Osteoblast (primary cell): ENCODE measurements at regions not wholly inside any gene's neighbourhood (a gene's known extent, or its start where the extent isn't known, plus 50 kb on each side); places are given as distances from the start of the nearest gene placed in this dataset.

ENCODE experiments used
- DNase-seq: peaks from one replicate; pipeline ENCODE4 v3.0.0; 2011; ENCODE audit warnings: low spot score, mixed read lengths; ENCODE audit not compliant: insufficient read length; ENCODE audit errors: missing footprints
- H2AFZ ChIP-seq: 2 replicates; pipeline ENCODE4 v1.6.0; 2011; ENCODE audit warnings: mild to moderate bottlenecking, low read length
- H3K27ac ChIP-seq: 2 replicates; pipeline ENCODE4 v1.5.1; 2011; ENCODE audit warnings: mild to moderate bottlenecking, low read depth, low read length, moderate library complexity
- H3K27me3 ChIP-seq: 2 replicates; pipeline ENCODE4 v1.6.0; 2012; ENCODE audit warnings: mild to moderate bottlenecking, control low read depth, inconsistent platforms, low read length, moderate library complexity; ENCODE audit not compliant: insufficient read depth
- H3K36me3 ChIP-seq: 2 replicates; pipeline ENCODE4 v1.5.1; 2011; ENCODE audit warnings: mild to moderate bottlenecking, low read length, control low read depth, moderate library complexity; ENCODE audit not compliant: insufficient read depth
- H3K4me1 ChIP-seq: 2 replicates; pipeline ENCODE4 v1.5.1; 2011; ENCODE audit warnings: mild to moderate bottlenecking, low read length, control low read depth, moderate library complexity; ENCODE audit not compliant: insufficient read depth
- H3K4me2 ChIP-seq: 2 replicates; pipeline ENCODE4 v1.6.0; 2011; ENCODE audit warnings: mild to moderate bottlenecking, low read length; ENCODE audit not compliant: insufficient read depth
- H3K4me3 ChIP-seq: fragments of 200-600 bp; sonication (generic); 3 replicates; pipeline ENCODE4 v1.5.1; 2012; ENCODE audit warnings: mild to moderate bottlenecking, low read length, inconsistent platforms; ENCODE audit not compliant: insufficient read depth
- H3K79me2 ChIP-seq: 2 replicates; pipeline ENCODE4 v1.6.0; 2012; ENCODE audit warnings: mild to moderate bottlenecking, low read length, control low read depth, inconsistent platforms; ENCODE audit not compliant: insufficient read depth
- H3K9me3 ChIP-seq: 2 replicates; pipeline ENCODE4 v1.5.1; 2011; ENCODE audit warnings: low read depth, low read length, control low read depth
- H4K20me1 ChIP-seq: 2 replicates; pipeline ENCODE4 v1.6.0; 2012; ENCODE audit warnings: mild to moderate bottlenecking, low read length, control low read depth; ENCODE audit not compliant: insufficient read depth
- CTCF ChIP-seq: IDR thresholded peaks from 2 replicates; pipeline ENCODE4 v1.5.1; 2011; ENCODE audit warnings: mild to moderate bottlenecking, low read depth, low read length, moderate library complexity; ENCODE audit errors: extremely low read depth

- H3K4me2 ChIP-seq, result no peak overlapping the region
- no peak for TF ChIP-seq CTCF
- H3K36me3 ChIP-seq, result no peaks in the 10 kb centered on the region
- H3K27ac ChIP-seq, result no peak overlapping the region
- no peaks in the 10 kb centered on the region for H3K79me2 ChIP-seq
- H3K4me3 ChIP-seq, result no peak overlapping the region
- no peaks in the 10 kb centered on the region for H3K4me1 ChIP-seq
- H3K9me3 ChIP-seq, result no peaks in the 10 kb centered on the region
- H2AFZ ChIP-seq, result peak overlapping the region; percentile 56
- no peaks in the 10 kb centered on the region for H4K20me1 ChIP-seq
- DNase-seq, result no peak
- H3K27me3 ChIP-seq, result peaks cover 22% of the 10 kb centered on the region
Observed at GRCh38 chr10:78688901-78689583, 379.7 kb upstream of the ZMIZ1 start.

- Histone ChIP-seq H3K4me1 (no peaks in the 10 kb centered on the region), H3K36me3 (no peaks in the 10 kb centered on the region), H3K79me2 (no peaks in the 10 kb centered on the region), H3K27ac (no peak overlapping the region), H3K4me3 (no peak overlapping the region), H3K9me3 (no peaks in the 10 kb centered on the region), H2AFZ (no peak overlapping the region), H3K4me2 (no peak overlapping the region), H4K20me1 (no peaks in the 10 kb centered on the region), H3K27me3 (peaks cover 24% of the 10 kb centered on the region)
- DNase-seq, result no peak
- TF ChIP-seq CTCF, result no peak
Observed at GRCh38 chr10:78689584-78689935, 379.2 kb upstream of the ZMIZ1 start.

GRCh38 chr10:78690354-78691111 lies 378.2 kb upstream of the ZMIZ1 start:
- TF ChIP-seq CTCF, result no peak
- H3K4me2 ChIP-seq, result no peak overlapping the region
- H3K36me3 ChIP-seq, result no peaks in the 10 kb centered on the region
- DNase-seq, result no peak
- peaks cover 28% of the 10 kb centered on the region for H3K27me3 ChIP-seq
- no peaks in the 10 kb centered on the region for H3K4me1 ChIP-seq
- H4K20me1 ChIP-seq, result no peaks in the 10 kb centered on the region
- H2AFZ ChIP-seq, result no peak overlapping the region
- H3K4me3 ChIP-seq, result no peak overlapping the region
- no peaks in the 10 kb centered on the region for H3K79me2 ChIP-seq
- H3K9me3 ChIP-seq, result no peaks in the 10 kb centered on the region
- H3K27ac ChIP-seq, result no peak overlapping the region

GRCh38 chr10:78691301-78692030 lies 377.3 kb upstream of the ZMIZ1 start:
- Histone ChIP-seq H3K4me3 (no peak overlapping the region), H3K79me2 (no peaks in the 10 kb centered on the region), H3K9me3 (no peaks in the 10 kb centered on the region), H3K4me2 (no peak overlapping the region), H4K20me1 (no peaks in the 10 kb centered on the region), H2AFZ (no peak overlapping the region), H3K27ac (no peak overlapping the region), H3K36me3 (no peaks in the 10 kb centered on the region), H3K4me1 (no peaks in the 10 kb centered on the region), H3K27me3 (peaks cover 32% of the 10 kb centered on the region)
- DNase-seq, result no peak
- TF ChIP-seq CTCF, result no peak
